GM19193 (cell line): ENCODE measurements at regions not wholly inside any gene's neighbourhood (a gene's known extent, or its start where the extent isn't known, plus 50 kb on each side); places are given as distances from the start of the nearest gene placed in this dataset.

Experiments used
- POLR2A ChIP-seq: IDR thresholded peaks from 4 replicates; pipeline ENCODE4 v1.6.1; 2011; ENCODE audit not compliant: insufficient read depth, insufficient read length; ENCODE audit errors: extremely low read depth

DNA sequence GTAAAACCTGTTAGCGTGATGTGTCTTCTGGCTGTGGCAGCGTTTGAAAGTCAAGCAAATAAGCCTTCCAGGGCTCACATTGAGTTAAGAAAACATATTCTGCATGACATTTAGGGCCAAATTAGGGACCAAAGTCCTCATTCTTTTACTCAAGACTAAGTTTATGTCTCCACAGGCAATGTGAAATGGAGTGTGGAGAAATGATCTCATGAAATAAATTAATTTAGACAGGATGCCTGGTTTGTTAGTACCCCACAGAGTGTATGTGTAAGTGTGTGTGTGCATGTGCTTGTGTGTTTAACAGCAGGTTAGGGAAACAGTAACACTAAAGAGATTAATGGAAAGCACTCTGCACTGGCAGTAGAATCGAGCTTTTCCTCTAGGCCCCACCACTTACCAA is 82.9 kb upstream of the SNX2 start:
- no peak for TF ChIP-seq POLR2A

DNA sequence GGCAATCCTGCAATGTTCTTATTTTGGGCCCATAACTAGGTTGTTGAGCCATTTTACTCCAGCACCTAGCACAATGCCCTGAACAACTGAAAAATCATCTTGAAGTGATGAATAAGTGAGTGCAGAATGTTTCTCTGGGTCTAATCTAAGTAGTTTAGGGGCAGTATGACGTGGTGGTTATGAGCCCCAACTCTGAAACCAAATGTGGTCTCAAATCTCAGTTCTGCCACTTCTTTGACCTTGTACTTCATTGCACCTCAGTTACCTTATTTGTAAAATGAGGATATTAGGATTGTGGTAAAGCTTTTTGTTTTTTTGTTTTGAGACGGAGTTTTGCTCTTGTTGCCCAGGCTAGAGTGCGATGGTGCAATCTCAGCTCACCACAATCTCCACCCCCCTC is 80.9 kb upstream of the SNX2 start:
- no peak for TF ChIP-seq POLR2A

DNA sequence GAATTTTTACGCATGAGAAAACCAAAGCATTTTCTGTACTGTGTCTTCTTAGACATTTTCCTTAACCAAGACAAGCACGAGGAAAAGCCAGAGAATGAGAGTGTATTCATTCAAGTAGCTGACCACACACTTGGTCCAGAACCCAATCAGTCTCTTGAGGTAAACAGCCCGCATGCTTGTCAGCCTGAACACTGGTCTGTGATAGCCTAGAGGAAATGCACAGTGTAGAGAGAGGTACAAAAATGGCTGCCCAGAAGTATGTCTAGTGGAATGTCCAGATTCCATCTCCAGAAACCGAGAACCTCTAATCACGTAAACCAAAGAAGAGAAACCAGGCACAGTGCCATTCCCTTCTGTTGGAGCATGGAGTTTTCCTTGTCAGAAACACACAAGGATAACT is 80.0 kb upstream of the SNX2 start:
- TF ChIP-seq POLR2A, result no peak

DNA sequence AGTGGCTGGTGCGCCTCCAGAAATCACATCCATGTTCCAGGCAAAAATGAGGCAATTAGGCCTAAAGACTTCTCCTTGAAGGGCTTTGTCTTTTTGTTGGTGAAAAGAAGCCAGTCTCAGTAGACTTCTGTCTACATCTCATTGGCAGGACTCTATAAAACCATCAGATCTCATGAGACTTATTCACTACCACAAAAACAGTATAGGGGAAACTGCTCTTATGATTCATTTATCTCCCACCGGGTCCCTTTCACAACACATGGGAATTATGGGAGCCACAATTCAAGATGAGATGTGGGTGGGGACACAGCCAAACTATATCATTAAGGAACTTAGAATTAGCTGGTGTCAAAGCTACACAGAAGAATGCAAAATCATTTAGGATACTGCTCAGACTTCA is 77.7 kb upstream of the SNX2 start:
- no peak for TF ChIP-seq POLR2A

DNA sequence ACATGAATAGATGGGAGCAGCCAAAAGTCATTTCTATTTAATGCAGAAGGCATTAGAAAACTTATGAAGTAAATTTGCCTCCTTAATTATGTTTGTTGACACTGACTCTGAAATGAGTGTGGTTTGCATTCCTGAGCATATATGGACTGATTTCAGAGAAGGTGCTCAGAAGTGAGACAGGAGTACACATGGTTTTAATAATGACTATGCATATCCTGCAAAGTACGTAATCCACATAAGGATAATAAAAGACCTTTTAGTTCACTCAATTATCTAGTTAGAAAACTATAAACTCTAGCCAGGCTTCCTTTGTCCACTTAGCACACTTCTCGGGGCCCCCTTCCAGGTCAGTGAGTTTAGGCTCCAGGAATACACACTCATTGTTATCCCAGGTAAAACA is 75.7 kb upstream of the SNX2 start:
- no peak for TF ChIP-seq POLR2A

DNA sequence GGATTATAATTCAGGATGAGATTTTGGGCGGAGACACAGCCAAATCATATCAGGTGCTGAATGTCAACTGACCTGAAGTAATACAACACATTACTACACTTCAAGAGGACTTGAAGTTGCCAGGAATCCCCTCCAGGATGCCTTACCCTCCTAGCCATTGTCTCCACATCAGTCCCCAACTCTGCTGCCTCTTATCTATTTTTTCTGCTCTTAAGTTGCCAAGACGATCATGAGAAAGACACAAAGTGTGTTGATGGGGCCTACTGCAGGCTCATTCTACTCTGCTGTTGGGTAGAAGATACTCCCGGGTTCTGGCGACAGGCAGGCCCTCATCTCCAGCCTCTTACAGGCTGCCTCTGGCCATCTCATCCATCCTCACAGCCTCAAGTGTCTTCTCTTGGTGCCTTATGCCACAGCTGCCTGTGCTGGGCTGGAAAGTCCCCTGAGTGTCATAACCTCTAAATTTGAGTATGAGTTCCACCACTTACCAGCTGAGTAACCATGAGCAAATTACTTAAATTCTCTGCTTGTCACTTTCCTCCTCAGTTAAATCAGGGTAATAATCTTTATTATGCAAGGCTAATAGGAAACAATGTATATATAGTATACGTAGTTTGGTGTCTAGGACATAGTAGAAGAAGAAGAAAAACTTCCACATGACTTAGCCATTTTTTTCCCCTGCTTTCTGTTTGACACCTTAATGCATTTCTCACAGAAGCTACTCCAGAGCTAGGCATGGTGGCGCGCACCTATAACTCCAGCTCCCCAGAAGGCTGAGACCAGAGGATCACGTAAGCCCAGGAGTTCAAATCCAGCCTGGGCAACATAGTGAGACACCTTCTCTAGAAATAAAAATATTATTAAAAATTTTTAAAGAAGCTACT is 73.0 kb upstream of the SNX2 start:
- TF ChIP-seq POLR2A, result peak; percentile 80

DNA sequence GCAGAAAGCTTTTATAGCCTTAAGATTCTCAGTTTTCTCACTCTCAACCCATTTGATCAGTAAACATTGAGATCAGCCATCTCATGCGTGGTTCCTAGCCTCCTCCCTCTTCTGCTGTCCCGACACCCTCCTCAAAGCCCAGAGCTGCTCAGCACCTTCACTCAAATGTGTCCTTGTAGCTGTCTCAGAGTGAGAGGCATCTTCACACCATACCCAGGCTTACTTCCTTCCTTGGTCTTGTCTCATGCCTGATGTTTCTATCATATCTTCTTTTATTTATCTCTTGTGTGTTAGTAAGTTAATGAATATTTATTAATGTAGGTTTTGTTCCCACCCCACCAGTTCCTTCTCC is 72.4 kb upstream of the SNX2 start:
- TF ChIP-seq POLR2A, result no peak

DNA sequence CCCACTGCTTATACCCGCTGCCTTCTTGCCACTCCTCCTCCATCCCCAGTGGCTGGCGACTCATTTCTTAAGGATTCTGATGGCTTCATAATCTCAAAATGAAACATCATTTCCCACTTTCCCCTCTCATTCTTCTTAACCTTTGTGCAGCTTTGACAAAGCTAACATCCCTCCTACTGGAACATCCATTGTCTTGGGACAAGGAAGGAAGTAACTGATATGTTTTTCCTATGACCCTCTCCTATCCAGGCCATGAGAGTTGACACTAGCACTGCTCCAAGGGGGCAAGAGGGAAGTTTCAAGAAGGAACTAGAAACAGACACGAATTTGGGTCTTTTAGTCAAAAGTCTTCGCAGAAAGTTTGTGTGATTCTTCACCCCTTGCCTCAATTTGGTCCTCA is 71.7 kb upstream of the SNX2 start:
- TF ChIP-seq POLR2A, result no peak

DNA sequence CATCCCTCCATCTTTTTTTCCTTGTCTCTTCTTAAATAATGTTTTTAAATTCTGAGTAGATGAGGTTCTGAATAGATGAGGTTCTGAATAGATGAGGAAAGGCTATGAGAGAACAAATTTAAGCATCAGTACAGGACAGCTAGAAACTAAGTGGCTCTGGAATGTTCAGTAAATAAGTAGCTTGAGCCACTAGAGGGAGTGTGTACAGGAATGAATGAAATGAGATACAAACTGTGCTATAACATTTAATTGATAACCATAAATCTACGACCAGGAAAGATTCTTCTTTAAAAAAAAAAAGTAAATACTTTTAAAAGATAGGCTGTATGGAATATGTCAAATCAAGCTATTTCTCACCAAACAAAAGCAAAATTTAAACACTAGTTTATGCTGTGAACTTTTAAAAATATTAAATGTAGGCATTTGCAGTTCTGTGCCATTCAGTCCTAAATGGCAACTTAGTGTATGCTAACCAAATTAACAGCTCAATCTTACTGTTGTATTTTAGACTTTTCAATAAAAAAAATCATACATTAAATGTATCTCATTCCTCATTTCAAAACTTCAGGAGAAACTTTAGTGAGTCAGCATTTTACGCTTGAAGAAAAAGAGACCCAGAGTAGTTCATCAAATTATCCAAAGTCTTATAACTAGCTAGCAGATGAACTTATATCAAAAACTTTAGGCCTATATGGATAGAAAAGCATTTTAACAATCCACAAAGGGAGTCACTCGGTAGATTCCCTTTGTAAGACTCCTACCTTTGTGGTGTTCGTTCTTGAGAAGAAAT is 70.4 kb upstream of the SNX2 start:
- no peak for TF ChIP-seq POLR2A

DNA sequence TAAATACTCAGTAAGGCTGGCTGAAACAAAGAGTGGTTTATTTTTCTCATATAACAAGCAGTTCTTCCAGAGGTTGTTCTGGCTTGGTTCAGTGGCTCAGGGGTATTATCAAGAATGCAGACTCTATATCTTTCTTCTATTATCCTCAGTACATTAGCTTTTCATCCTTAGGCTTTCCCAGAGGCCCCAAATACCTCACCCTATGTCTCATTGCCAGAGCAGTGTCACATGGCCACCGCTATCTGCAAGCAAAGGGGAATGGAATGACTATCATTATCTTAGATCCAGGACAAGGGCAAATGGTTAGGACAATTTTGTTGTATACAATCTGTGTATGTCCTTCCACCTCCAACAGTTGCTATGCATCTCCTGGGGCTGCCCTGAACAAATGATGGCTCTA is 69.0 kb upstream of the SNX2 start:
- no peak for TF ChIP-seq POLR2A

DNA sequence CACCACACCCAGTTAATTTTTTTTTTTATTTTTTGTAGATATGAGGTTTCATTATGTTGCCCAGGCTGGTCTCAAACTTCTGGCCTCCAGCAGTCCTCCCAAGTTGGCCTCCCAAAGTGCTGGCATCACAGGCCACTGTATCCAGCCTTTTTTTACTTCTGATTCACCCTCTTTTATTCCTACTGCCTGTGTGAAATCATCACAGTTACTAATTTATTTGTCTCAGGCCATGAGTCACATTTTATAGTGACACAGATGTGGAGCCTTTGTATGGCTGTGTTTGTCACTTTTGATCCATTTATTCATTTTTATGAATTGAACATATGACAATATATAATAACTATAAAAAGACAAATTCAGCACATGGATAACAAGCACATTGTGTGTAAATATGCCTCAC is 67.1 kb upstream of the SNX2 start:
- TF ChIP-seq POLR2A, result no peak

DNA sequence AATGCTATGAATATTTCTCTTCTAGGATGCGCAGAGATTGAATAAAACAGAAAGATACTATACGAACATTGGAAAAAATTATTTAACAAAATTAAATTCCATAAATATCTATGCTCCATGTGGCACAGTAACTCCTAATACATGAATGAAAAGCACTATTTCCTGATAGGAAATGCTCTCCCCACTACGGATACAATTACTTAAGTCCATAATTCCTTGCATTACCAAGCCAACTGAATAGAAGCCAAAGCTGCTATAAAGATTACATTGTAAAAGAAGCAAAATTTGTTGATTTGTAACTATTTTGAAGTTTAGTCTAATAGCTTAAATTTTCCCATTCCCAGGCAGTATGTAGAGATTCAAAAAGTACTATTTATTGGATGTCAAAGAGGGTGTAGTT is 61.8 kb upstream of the SNX2 start:
- TF ChIP-seq POLR2A, result no peak

DNA sequence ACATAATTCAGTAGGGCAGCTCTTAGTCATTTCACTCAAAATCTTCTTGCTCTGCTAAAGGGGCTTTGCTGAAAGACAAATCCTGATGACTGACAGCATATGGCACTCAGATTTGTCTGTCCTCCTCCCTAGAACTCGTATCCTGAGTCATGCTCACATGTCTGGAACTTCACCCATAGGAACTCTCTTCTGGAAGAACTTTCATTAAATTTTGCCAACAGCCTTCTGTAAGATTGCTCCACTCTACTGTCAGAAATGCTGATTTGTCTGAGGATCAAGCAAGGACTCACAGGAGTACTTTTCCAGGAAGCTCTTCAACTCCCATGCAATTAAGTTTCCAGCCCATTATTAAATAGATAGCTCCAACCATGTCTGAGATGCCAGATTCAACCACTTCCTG is 59.8 kb upstream of the SNX2 start:
- no peak for TF ChIP-seq POLR2A

DNA sequence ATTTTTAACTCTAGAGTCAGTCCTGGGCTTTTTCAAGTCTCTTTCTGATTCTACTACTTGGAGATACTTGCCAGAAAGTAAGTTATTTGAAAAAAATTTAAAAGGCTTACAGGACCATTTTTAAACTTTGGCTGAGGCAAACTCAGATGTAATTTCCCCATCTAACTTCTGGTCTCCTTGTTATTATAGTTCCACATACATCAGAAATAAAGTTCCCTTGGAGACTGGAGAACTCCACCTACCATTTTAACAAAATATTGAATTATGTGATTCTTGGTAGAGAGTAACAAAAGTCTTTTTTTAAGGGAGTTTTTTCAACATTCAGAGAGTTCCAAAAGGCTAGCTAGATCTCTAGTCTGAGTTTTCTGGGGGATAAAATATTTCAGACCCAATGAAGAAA is 56.3 kb upstream of the SNX2 start:
- no peak for TF ChIP-seq POLR2A

DNA sequence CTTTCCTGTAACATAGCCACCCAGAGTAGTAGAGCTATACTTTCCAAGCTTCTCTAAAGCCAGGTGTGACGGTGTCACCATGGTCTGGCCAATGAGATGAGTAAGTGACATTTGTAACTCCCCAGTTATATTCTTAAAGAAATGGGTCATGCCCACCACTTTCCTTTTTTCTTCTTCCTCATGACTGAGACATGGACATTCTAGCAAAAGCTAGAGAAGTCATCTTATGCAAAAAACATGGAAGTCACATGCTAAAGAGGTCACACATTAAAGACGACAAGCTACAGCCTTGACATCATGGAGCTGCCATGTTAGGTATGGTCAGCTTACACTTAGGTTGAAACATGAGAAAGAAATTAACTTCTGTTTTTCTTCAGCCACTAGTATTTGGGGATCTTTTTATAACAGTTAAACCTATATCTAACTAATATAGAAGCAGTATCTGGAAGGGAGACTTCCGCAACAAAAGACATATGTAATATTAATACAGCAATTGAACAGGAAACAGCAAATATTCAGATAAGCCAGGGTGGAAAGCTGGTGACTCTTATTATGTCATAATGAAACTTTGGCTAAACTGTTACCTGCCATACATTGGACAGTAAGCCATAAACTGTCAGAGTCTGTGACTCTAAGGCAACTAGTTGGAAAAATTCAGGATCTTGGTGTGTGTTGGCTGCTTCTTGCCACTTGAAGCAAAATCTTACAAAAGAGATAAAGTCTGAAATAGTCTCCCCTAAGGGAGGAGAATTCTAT is 54.7 kb upstream of the SNX2 start:
- TF ChIP-seq POLR2A, result no peak
